ENCODE measurements at regions not wholly inside any gene's neighbourhood (a gene's known extent, or its start where the extent isn't known, plus 50 kb on each side); places are given as distances from the start of the nearest gene placed in this dataset.

DNA sequence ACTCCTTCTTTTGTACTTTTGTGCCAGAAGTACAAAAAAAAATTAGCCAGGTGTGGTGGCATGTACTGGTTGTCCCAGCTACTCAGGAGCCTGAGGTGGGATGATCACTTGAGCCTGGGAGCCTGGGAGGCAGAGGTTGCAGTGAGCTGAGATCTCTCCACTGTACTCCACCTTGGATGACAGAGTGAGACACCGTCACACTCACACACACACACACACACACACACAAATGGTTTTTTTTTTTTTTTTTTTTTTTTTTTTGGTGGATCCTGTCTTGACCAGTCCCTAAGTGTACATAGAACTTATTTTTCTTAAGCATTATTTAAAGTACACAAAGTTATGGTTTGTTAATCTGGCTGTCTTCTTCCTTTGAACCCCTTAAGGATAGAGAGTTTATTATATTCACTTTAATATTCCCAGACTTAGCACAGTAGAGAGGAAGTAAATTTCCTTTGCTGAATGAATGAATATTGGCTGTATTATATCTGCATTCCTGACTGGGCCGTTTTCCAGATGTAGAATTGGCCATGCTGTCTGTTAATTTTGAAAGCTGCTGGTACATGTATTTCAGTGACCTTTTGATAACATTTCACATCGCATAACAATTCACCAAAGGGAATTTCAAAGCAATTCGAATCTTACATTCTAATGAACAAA, 429.0 kb upstream of the ZNF608 start:
- no peaks in the 10 kb centered on the region for H3K4me1 ChIP-seq (ENCODE audit: control insufficient read depth in 2 of 2, insufficient read depth in 2 of 2, low read length in 1 of 2)
- H3K27me3 ChIP-seq (ENCODE audit: control insufficient read depth in 1 of 2, insufficient read depth in 2 of 2, low read length in 2 of 2), result no peaks in the 10 kb centered on the region
- WGBS, 2 donors, result 35 to 46% methylated on average over 4 of the region's 4 CpGs
- no peaks in the 10 kb centered on the region for H3K9me3 ChIP-seq (ENCODE audit: control insufficient read depth in 2 of 2, insufficient read depth in 1 of 2, low read depth in 1 of 2, low read length in 1 of 2)
- no peak overlapping the region for H3K27ac ChIP-seq (ENCODE audit: low read depth in 2 of 2, low read length in 1 of 2)
- H3K36me3 ChIP-seq (ENCODE audit: control insufficient read depth in 2 of 2, insufficient read depth in 2 of 2, low read length in 1 of 2), result no peaks in the 10 kb centered on the region
- no peak overlapping the region for H3K4me3 ChIP-seq (ENCODE audit: low read depth in 1 of 2, low read length in 2 of 2)

DNA sequence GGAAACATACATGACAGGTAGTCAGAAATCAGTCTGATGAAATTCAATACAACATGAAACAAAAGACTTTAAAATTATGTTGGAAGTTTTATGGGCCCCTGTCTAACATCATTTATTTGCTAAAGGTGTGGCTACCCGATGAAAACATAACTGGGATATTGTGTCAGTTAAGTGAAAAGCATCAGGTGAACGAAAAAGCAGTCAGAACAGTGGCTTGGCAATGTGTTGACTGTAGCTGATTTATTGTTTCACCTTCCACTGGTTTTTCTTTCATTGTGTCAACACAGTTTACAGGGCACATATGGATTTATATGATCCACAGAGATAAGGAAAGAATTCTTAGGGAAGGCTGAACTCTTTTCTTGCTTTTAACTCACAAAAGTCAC, 429.6 kb upstream of the ZNF608 start:
- no peaks in the 10 kb centered on the region for H3K36me3 ChIP-seq (ENCODE audit: control insufficient read depth in 2 of 2, insufficient read depth in 2 of 2, low read length in 1 of 2)
- H3K4me3 ChIP-seq (ENCODE audit: low read depth in 1 of 2, low read length in 2 of 2), result no peak overlapping the region
- no peaks in the 10 kb centered on the region for H3K9me3 ChIP-seq (ENCODE audit: control insufficient read depth in 2 of 2, insufficient read depth in 1 of 2, low read depth in 1 of 2, low read length in 1 of 2)
- no peaks in the 10 kb centered on the region for H3K4me1 ChIP-seq (ENCODE audit: control insufficient read depth in 2 of 2, insufficient read depth in 2 of 2, low read length in 1 of 2)
- H3K27ac ChIP-seq (ENCODE audit: low read depth in 2 of 2, low read length in 1 of 2), result no peak overlapping the region
- H3K27me3 ChIP-seq (ENCODE audit: control insufficient read depth in 1 of 2, insufficient read depth in 2 of 2, low read length in 2 of 2), result no peaks in the 10 kb centered on the region
- WGBS, 2 donors, result 34 to 40% methylated on average over 2 of the region's 2 CpGs

- WGBS, 2 donors, result 94 to 95% methylated on average over 4 of the region's 4 CpGs
Observed at GRCh38 chr5:125177340-125177739, 430.9 kb upstream of the ZNF608 start.

GRCh38 chr5:125179612-125180011, 433.2 kb upstream of the ZNF608 start:
- Histone ChIP-seq H3K27me3 (ENCODE audit: control insufficient read depth in 1 of 2, insufficient read depth in 2 of 2, low read length in 2 of 2) (no peaks in the 10 kb centered on the region), H3K4me3 (ENCODE audit: low read depth in 1 of 2, low read length in 2 of 2) (no peak overlapping the region), H3K9me3 (ENCODE audit: control insufficient read depth in 2 of 2, insufficient read depth in 1 of 2, low read depth in 1 of 2, low read length in 1 of 2) (no peaks in the 10 kb centered on the region), H3K27ac (ENCODE audit: low read depth in 2 of 2, low read length in 1 of 2) (no peak overlapping the region), H3K4me1 (ENCODE audit: control insufficient read depth in 2 of 2, insufficient read depth in 2 of 2, low read length in 1 of 2) (no peaks in the 10 kb centered on the region), H3K36me3 (ENCODE audit: control insufficient read depth in 2 of 2, insufficient read depth in 2 of 2, low read length in 1 of 2) (no peaks in the 10 kb centered on the region)

More at GRCh38 chr5:125177340-125177739, 430.9 kb upstream of the ZNF608 start:
- H3K36me3 ChIP-seq (ENCODE audit: control insufficient read depth in 2 of 2, insufficient read depth in 2 of 2, low read length in 1 of 2), result no peaks in the 10 kb centered on the region
- no peak overlapping the region for H3K4me3 ChIP-seq (ENCODE audit: low read depth in 1 of 2, low read length in 2 of 2)
- H3K27me3 ChIP-seq (ENCODE audit: control insufficient read depth in 1 of 2, insufficient read depth in 2 of 2, low read length in 2 of 2), result no peaks in the 10 kb centered on the region
- H3K4me1 ChIP-seq (ENCODE audit: control insufficient read depth in 2 of 2, insufficient read depth in 2 of 2, low read length in 1 of 2), result no peaks in the 10 kb centered on the region
- H3K9me3 ChIP-seq (ENCODE audit: control insufficient read depth in 2 of 2, insufficient read depth in 1 of 2, low read depth in 1 of 2, low read length in 1 of 2), result no peaks in the 10 kb centered on the region
- no peak overlapping the region for H3K27ac ChIP-seq (ENCODE audit: low read depth in 2 of 2, low read length in 1 of 2)

- Histone ChIP-seq H3K27me3 (ENCODE audit: control insufficient read depth in 1 of 2, insufficient read depth in 2 of 2, low read length in 2 of 2) (no peaks in the 10 kb centered on the region), H3K27ac (ENCODE audit: low read depth in 2 of 2, low read length in 1 of 2) (no peak overlapping the region), H3K9me3 (ENCODE audit: control insufficient read depth in 2 of 2, insufficient read depth in 1 of 2, low read depth in 1 of 2, low read length in 1 of 2) (no peaks in the 10 kb centered on the region), H3K4me1 (ENCODE audit: control insufficient read depth in 2 of 2, insufficient read depth in 2 of 2, low read length in 1 of 2) (no peaks in the 10 kb centered on the region), H3K4me3 (ENCODE audit: low read depth in 1 of 2, low read length in 2 of 2) (no peak overlapping the region), H3K36me3 (ENCODE audit: control insufficient read depth in 2 of 2, insufficient read depth in 2 of 2, low read length in 1 of 2) (no peaks in the 10 kb centered on the region)
- 59 to 70% methylated on average over 2 of the region's 2 CpGs for whole genome bisulfite sequencing, 2 donors
Observed at GRCh38 chr5:125180231-125180829, 433.9 kb upstream of the ZNF608 start.

DNA sequence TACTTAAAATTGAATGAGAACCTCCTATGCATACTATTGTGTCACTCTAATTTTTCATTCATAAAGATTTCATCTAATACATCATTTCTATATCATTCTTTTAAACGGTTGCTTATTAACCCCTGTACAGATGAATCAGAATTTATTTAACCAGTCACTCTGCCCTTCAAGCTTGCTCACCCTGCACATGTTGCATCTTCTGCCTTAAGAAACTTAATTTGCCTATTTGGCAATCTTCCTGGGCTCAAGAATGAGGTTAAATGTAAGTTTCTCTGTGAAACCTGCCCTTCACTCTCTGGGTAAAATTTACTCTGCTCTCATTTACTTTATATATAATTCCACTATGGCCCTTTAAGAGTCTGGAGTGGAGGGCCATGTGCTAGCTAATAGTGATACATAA, 434.7 kb upstream of the ZNF608 start:
- H3K27ac ChIP-seq (ENCODE audit: low read depth in 2 of 2, low read length in 1 of 2), result no peak overlapping the region
- no peak overlapping the region for H3K4me3 ChIP-seq (ENCODE audit: low read depth in 1 of 2, low read length in 2 of 2)
- no peaks in the 10 kb centered on the region for H3K36me3 ChIP-seq (ENCODE audit: control insufficient read depth in 2 of 2, insufficient read depth in 2 of 2, low read length in 1 of 2)
- no peaks in the 10 kb centered on the region for H3K4me1 ChIP-seq (ENCODE audit: control insufficient read depth in 2 of 2, insufficient read depth in 2 of 2, low read length in 1 of 2)
- 38 to 46% methylated on average over 1 of the region's 1 CpG for WGBS, 2 donors
- H3K9me3 ChIP-seq (ENCODE audit: control insufficient read depth in 2 of 2, insufficient read depth in 1 of 2, low read depth in 1 of 2, low read length in 1 of 2), result no peaks in the 10 kb centered on the region
- no peaks in the 10 kb centered on the region for H3K27me3 ChIP-seq (ENCODE audit: control insufficient read depth in 1 of 2, insufficient read depth in 2 of 2, low read length in 2 of 2)

DNA sequence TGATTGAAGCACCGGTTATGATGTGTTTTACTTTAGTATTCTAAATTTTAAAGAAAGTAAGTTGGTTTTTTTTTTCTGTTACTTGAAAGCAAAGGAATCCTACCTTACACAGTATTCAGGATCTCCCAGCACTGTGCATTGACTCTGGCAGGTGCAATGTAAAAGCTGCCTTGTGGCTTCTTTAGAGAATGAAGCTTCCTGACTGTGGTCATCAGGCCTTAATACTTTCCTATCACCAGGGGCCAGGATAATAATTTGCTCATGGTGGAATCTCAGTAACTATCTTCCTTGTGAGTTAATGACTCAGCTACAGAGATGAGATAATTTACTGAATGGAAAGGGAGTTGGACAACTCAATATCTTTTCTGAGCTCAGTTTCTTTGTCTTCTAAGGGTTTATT, 435.5 kb upstream of the ZNF608 start:
- Histone ChIP-seq H3K27me3 (ENCODE audit: control insufficient read depth in 1 of 2, insufficient read depth in 2 of 2, low read length in 2 of 2) (no peaks in the 10 kb centered on the region), H3K4me1 (ENCODE audit: control insufficient read depth in 2 of 2, insufficient read depth in 2 of 2, low read length in 1 of 2) (no peaks in the 10 kb centered on the region), H3K36me3 (ENCODE audit: control insufficient read depth in 2 of 2, insufficient read depth in 2 of 2, low read length in 1 of 2) (no peaks in the 10 kb centered on the region), H3K9me3 (ENCODE audit: control insufficient read depth in 2 of 2, insufficient read depth in 1 of 2, low read depth in 1 of 2, low read length in 1 of 2) (no peaks in the 10 kb centered on the region), H3K4me3 (ENCODE audit: low read depth in 1 of 2, low read length in 2 of 2) (no peak overlapping the region), H3K27ac (ENCODE audit: low read depth in 2 of 2, low read length in 1 of 2) (no peak overlapping the region)
- WGBS, 2 donors, result 98 to 100% methylated on average over 1 of the region's 1 CpG

GRCh38 chr5:125185740-125186139, 439.3 kb upstream of the ZNF608 start:
- 89 to 92% methylated on average over 1 of the region's 1 CpG for WGBS, 2 donors
- no peaks in the 10 kb centered on the region for H3K27me3 ChIP-seq (ENCODE audit: control insufficient read depth in 1 of 2, insufficient read depth in 2 of 2, low read length in 2 of 2)

GRCh38 chr5:125186911-125187375, 440.5 kb upstream of the ZNF608 start:
- Histone ChIP-seq H3K4me3 (ENCODE audit: low read depth in 1 of 2, low read length in 2 of 2) (no peak overlapping the region), H3K27me3 (ENCODE audit: control insufficient read depth in 1 of 2, insufficient read depth in 2 of 2, low read length in 2 of 2) (no peaks in the 10 kb centered on the region), H3K27ac (ENCODE audit: low read depth in 2 of 2, low read length in 1 of 2) (no peak overlapping the region), H3K9me3 (ENCODE audit: control insufficient read depth in 2 of 2, insufficient read depth in 1 of 2, low read depth in 1 of 2, low read length in 1 of 2) (no peaks in the 10 kb centered on the region), H3K4me1 (ENCODE audit: control insufficient read depth in 2 of 2, insufficient read depth in 2 of 2, low read length in 1 of 2) (no peaks in the 10 kb centered on the region), H3K36me3 (ENCODE audit: control insufficient read depth in 2 of 2, insufficient read depth in 2 of 2, low read length in 1 of 2) (no peaks in the 10 kb centered on the region)
- WGBS, 2 donors, result 71 to 73% methylated on average over 4 of the region's 4 CpGs

More at GRCh38 chr5:125185740-125186139, 439.3 kb upstream of the ZNF608 start:
- H3K27ac ChIP-seq (ENCODE audit: low read depth in 2 of 2, low read length in 1 of 2), result no peak overlapping the region
- no peak overlapping the region for H3K4me3 ChIP-seq (ENCODE audit: low read depth in 1 of 2, low read length in 2 of 2)
- no peaks in the 10 kb centered on the region for H3K4me1 ChIP-seq (ENCODE audit: control insufficient read depth in 2 of 2, insufficient read depth in 2 of 2, low read length in 1 of 2)
- no peaks in the 10 kb centered on the region for H3K9me3 ChIP-seq (ENCODE audit: control insufficient read depth in 2 of 2, insufficient read depth in 1 of 2, low read depth in 1 of 2, low read length in 1 of 2)
- H3K36me3 ChIP-seq (ENCODE audit: control insufficient read depth in 2 of 2, insufficient read depth in 2 of 2, low read length in 1 of 2), result no peaks in the 10 kb centered on the region

DNA sequence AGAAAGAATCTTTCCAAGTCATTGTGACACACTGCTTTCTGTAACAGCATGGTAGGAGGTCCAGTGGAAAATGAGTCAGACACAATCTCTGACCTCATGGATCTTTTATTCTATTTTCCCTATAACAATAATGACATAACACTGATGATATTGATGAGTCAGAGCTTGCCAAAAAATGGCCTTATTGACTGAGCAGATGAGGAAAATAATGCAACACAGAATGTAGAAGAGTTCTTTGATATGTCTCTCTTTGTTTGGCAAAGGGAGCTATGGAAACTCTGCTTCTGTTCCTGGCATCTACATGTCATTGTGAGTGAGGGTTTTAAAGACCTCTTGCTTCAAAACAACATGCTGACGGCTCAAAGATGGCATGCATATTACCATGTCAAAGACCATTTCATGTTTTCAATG, 443.1 kb upstream of the ZNF608 start:
- Histone ChIP-seq H3K36me3 (ENCODE audit: control insufficient read depth in 2 of 2, insufficient read depth in 2 of 2, low read length in 1 of 2) (no peaks in the 10 kb centered on the region), H3K27ac (ENCODE audit: low read depth in 2 of 2, low read length in 1 of 2) (no peak overlapping the region), H3K4me3 (ENCODE audit: low read depth in 1 of 2, low read length in 2 of 2) (no peak overlapping the region), H3K4me1 (ENCODE audit: control insufficient read depth in 2 of 2, insufficient read depth in 2 of 2, low read length in 1 of 2) (no peaks in the 10 kb centered on the region), H3K9me3 (ENCODE audit: control insufficient read depth in 2 of 2, insufficient read depth in 1 of 2, low read depth in 1 of 2, low read length in 1 of 2) (no peaks in the 10 kb centered on the region), H3K27me3 (ENCODE audit: control insufficient read depth in 1 of 2, insufficient read depth in 2 of 2, low read length in 2 of 2) (no peaks in the 10 kb centered on the region)
- WGBS, 2 donors, result 74 to 79% methylated on average over 1 of the region's 1 CpG

Data from esophagus (tissue), 2 donors.